ENCODE measurements at regions not wholly inside any gene's neighbourhood (a gene's known extent, or its start where the extent isn't known, plus 50 kb on each side); places are given as distances from the start of the nearest gene placed in this dataset.
"Not testable (repeated sequence)": the region's sequence is repeated elsewhere in the genome, so short reads cannot be mapped to it uniquely, and the experiment has no call there.

DNA sequence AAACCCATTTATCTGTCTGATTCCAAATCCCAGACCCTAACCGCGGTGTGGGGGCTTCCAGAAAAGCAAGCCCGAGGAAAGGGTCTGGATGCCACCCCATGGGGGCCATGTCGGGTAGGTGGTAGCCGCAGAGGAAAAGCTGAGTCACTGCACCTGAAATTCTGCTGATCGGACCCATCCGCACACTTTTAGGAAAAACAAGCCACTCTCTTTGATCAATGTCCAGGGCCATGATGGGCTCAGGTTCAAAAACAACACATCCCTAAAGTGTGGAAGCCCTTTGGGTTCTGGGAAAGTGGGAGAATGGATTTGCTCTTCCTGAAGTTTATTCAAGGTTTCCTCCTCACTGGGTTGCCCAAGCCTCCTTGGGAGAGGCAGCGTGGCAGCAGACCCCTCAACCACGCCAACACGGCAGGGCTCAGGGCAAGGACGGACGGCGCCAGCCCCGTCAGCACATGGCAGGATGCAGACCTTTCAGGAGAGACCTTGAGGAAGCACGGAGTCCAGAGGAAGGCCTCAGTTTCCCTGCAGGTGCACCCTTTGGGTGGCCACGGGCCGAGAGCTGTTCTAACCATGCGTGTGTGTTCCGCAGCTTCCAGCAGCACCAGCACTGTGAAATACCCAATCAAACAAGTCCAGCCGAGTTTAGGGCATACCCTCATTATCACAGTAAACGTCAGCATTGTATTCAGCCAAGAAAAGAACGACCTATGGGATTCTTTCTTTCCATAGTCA lies 367.0 kb downstream of the FOXL1 start:
- DNase-seq, result no peak

DNA sequence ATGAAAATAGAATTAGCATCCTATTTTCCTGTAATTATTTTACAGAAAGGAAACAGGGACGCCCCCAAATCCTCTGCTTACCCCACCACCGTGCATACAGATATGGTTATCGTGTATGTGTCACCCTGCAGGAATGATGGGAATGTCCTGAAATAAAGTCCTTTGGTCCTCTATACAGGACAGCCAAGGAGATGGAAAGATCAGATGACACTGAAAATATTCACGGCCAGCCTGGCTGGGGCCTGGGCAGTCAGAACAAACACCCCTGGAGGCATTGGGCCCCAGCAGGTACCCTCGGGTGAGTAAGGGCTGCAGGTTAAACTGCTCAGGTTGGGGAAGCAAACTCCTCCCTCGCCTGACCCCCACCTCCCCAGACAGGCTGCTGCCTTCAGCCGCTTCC lies 368.0 kb downstream of the FOXL1 start:
- DNase-seq, result no peak

DNA sequence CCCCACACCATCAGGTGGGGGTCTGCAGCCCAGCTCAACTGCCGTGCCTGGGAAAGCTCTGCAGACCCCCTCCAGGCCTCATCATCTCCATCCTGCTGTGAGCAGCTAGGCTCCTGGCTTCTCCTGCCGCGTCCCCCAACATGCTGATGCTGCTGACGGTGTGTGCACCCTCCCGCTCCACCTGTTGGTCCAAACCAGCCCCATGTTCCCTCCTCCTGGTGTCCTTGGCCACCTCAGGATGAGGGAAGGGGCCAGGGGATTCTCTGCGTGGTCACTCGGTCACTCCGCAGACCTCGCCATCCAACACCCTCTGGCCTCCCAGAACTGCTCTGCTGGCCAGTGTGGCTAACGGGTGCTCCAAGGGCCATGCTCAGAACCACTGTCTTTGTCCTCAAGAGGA lies 368.6 kb downstream of the FOXL1 start:
- no peak for DNase-seq

DNA sequence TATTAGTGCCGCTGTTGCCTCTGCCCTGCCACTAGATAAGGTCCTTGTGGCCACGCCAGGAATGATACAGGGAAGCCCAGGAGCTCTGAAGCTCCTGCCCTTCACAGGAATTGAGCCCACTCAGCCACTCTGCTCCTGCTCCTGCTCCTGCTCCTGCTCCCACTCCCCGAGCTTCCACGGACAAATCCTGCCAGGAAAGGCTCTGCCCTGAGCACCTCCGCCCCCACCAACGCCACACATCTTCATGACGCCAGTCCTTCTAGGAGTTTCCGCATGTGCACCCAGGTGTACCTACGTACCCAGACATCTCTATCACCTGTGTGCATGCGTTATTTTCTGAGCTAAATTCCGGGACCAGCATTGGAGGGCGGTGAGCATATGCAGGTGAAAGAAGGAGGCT lies 369.1 kb downstream of the C16orf95 start:
- DNase-seq, result no peak

DNA sequence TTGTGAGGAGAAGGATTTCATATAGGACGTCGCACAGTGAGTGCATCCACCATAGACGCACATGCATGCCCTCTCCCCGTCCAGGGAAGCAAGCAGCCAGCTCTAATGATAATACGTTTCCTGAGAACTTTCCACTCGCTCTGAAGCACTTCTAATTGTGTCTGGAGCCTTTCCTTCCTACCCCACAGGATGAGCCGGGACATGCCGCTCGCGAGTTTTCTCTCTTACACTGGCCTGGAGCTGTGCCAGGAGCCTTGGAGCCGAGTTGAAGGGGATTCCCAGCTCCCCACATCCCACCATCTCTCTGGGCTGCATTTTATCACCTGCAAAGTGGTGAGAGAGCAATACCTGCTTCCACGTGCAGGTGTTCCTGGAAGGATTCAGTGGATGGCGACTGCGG lies 368.1 kb downstream of the C16orf95 start:
- DNase-seq, result no peak

DNA sequence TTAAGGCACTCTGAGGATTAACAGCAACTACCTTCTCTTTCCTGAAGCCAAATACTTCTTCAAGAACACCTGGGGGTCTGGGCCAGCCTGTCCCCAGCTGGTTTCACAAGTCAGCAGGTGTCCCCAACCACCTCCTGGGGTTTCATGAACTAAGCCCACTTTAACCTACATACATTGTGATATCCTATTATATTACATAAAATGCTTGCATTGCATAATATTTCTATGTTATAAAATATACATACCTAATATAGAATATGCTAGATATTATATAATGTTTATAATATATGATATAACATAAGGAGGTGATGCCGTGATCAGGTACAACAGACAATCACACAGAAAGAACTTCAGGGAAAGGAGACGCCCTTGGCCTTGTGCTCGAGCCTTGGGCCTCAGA lies 367.6 kb downstream of the C16orf95 start:
- DNase-seq, result no peak

DNA sequence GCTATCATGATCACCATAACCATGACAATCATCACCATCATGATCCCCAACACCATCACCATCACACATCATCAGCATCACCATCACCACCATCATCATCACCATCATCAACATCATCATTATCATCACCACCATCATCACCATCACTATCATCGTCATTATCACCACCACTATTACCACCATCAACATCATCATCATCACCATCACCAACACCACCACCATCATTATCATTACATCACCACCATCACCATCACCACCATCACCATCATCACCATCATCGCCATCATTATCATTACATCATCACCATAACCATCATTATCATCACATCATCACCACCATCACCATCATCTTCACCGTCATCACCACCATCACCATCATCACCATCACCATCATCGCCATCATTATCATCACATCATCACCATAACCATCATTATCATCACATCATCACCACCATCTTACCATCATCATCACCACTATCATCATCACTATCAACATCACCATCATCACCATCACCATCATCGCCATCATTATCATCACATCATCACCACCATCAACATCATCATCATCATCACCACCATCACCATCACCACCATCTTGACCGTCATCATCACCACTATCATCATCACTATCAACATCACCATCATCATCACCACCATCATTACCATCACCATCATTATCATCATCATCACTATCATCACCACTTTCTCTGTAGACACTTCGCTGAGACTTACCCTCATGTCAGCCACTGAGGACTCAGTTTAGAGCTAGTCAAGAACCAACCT lies 366.0 kb downstream of the C16orf95 start:
- no peak for DNase-seq

DNA sequence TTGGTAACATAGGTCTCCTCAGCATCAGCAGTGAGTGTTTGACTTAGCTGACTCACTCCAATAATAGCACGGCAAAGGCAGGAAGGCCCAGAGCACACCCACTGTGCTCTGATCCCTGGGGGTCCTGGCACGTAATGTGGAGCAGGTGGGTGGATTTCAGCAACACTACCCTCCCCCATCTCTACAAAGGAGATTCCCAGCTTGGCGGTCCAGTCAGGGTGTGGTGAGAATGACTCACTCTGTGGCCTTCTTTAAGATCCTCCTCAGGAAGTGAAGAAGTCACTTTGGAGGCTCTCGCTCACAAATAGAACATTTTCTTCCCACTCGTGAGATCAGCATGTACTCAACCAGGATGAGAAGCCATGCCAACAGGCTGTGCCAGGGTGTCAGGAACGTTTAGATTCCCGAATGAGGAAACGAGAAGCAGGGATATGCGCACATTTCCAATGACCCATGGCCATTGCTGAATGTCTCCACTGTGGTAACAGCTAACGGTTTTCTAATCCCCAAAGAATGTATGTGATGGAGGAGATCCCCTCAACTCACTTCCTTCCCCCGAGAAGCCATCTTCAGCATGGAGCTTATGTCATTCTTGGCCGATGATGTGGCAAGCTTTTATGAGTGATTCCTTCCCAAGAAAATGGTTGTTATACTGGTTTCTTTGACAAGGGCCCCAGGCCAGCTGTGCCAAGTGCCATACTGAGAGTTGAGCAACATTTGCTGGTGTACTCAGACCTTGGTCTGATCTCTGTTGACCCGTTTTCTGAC lies 365.2 kb downstream of the C16orf95 start:
- no peak for DNase-seq

DNA sequence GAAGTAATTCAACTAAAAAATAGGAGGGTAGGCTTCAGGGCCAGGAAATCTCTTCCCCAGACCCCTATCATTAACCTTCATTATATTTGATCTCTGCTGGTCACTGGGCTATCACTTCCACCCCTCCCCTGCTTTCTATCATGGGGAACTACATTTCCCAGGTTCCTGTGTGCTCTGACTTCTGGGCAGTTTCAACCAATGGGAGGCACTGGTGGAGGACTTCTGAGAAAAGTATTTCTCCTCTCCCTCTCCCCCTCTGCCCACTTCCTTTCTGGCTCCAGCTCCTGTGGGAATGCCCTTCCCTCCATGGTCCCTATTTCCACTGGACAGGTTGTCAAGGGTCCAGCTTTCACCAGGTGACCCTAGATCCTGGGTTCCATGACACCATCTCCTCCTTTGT lies 364.4 kb downstream of the C16orf95 start:
- DNase-seq, result no peak

DNA sequence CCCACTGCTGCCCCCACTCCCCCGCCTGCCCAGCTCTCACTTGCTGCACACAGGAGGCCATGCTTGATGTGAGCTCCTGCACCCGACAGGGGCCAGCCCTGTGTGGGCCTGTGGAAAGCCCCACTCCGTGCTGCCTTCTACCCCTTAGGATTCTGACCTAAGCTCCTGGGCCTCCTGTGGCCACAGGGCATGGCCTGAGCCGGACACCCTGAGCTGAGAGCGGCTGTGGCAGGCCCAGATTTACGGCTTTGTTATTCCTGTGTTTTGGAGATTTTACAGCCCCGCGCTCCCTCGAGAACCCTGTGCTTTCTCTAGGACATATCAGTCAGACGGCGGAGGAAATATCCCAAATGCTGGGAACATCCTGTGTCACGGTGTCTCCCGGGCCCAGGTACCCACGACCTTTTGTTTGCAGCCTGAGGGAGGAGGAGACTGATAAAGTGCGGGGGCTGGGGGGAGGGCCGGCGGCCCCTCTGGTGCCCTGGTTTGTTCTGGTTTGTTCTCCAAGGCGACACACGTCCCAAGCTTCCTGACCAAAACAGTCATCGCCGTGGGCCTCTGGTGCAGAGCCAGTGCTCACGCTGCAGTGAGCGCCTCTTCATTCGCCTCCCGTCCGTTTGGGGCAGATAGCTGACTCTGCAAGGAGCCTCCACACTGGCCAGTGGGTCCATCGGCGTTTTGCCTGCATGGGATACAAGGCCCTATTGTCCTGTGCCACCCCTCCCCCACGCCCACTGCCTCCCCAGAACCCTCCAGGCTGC lies 363.4 kb downstream of the C16orf95 start:
- DNase-seq, result no peak

DNA sequence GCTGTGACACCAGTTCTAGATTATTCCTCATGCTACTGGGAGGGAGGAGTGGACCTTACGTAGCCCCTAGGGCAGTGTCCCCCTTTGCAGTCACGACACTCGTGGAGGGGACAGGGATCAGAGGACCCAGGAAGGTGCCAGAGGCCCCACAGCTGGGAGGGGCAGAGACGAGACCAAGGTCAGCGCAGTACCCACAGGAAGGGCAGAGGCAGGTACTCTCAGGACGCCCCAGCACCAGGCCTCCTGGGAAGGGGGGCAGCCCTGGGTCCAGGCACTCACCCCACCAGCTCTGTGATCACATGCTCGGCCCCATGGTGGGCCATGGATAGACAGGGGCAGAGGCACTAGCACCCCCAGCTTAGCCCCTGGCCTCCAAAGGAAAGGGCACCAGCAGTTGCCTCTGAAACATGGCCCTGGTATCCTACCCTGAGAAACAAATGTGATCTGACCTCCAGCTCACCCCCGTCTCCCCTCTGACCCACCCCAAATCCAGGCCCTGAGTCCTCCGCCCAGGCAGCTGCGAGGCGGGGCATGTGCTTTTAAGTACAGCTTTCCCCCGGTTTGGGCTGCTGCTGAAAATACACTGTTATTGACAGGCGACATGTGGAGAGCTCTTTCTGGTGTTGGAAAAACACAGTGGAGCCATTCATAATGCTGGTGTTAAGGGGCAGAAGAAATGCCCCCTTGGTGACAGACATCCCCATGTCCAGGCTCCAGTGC lies 361.9 kb downstream of the C16orf95 start:
- DNase-seq, result no peak

DNA sequence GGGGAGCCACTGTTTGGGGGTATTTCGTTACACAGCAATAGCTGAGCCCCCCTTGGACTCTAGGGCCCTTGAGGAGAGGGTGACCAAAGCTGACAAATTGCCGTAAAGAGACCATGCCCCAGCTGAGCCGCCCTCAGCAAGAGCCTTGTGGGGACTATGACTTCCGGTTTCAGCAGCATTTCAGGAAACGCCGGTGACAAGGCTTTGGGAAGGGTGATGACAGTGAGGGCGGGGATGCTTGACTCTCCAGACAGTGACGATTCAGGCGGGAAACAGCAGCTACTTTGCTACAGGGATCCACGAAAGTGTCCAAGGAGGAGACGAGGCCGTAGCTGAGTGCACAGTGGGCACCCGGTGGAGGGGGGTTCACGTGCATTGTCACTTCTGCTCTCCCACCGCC lies 360.8 kb downstream of the C16orf95 start:
- no peak for DNase-seq

DNA sequence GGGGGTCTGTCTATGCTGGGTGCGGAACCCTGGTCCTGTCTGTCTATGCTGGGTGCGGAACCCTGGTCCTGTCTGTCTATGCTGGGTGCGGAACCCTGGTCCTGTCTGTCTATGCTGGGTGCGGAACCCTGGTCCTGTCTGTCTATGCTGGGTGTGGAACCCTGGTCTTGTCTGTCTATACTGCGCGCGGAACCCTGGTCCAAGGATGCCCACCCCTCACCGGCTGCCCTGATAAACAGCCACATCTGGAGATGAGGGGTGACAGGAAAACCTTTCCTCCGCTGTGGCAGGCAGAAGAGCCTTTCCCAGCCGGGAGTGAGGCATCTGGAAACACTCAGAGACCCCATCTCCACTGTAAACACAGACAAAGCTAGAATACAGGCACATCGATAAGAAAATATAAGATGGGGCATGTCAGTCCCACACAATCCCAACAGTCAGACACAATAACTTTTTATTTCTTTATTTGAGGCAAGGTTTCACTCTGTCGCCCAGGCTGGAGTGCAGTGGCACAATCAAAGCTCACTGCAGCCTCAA lies 359.5 kb downstream of the C16orf95 start:
- not testable (repeated sequence) for DNase-seq

DNA sequence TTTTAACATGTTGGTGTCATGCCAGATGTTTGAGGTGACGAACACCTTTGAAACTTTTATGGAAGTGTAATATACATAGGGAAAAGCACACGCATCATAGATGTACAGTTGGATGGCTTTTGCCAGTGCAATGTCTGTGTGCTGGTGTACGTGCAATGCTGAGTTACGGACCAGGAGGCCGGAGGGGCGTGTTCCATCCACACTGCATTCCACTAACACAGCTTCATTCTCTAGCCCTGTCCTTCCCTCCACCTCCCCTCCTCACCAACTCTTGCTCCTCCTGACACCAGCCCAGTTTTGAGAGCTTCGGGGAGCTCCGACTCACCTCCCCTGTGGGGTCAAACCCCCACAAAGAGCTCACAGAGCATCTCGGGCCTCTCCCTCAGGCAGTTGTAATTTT lies 358.8 kb downstream of the C16orf95 start:
- DNase-seq, result no peak

DNA sequence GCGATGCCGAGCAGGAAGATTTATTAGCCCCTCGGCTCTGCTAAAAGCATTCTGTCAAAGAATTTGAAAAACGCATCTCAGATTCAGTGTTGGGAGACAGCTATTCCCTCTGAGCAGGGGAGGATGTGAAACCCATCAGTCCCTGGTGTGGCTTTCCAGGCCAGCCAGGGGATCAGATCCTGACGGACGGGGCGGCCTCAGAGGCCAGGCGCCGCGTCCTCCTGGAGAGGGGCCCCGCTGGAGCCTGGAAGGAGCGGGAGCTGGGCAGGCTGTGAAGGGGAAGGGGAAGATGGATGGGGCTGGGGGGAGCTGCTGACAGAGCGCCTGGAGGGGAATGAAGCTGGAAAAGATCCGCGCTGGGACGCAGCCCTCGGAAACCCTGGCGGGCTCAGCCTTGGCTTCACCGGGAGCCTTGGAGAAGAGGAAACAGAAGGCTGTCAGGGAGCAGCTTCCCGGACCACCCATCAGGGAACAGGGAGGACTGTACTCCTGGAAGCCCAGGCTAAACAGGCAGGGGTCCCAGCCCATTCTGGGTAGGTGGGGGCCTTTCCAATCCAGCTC lies 358.0 kb downstream of the C16orf95 start:
- DNase-seq, result no peak

DNA sequence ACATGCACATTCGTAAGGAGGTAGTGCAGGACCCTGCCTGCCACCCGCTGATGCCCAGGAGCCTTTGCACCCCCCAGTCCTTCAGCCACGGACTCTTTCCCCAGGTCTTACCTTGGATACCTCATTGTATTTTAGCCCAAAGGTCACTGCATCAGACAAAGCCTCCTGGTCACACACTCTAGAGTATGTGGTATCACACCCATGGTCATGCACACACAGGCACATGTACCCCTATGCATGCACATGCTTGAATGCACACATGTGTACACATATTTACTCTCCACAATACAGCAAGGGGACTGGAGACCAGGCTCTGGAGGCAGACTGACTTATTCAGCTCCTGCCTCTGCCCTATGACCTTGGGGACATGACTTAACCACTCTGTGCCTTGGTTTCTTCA lies 357.5 kb downstream of the C16orf95 start:
- no peak for DNase-seq

DNA sequence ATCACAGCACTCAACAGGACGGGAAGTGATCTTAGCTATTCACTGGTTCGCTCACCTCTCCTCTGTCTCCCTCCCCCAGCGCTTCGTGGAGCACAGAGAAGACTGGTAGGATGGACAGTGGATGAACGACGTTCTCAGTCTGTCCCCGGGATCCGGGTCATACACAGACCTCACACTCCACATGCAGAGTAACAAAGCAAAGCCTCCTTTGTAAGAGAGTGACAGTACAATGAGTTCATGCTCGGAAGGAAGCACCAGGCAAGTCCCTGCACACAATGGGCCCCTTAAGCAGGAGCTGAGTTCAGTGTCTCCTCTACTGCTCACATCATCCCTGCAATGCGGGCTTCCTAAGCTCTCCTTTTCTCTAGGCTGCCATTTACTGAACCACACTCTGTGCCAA lies 356.9 kb downstream of the C16orf95 start:
- DNase-seq, result no peak

DNA sequence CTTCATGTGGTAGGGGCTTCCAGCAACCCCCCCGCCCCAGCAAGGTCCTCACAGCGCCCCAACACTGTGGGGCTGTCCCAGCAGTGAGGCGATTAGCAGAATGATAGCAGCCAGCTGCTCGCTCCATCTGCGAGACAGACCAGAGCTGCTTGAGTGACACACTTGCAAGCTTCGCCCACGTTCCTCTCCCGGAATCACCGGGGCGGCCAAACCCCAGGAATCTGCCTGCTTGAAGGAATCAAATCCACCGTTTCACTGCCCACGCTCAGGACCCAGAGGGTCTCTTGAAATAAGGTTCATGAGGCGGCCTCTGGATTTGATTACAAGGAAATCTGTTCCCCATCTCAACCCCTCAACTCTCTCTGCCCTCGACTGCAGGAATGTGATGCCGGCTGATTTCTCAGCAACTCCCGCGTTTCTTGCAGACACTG lies 356.0 kb downstream of the C16orf95 start:
- no peak for DNase-seq

DNA sequence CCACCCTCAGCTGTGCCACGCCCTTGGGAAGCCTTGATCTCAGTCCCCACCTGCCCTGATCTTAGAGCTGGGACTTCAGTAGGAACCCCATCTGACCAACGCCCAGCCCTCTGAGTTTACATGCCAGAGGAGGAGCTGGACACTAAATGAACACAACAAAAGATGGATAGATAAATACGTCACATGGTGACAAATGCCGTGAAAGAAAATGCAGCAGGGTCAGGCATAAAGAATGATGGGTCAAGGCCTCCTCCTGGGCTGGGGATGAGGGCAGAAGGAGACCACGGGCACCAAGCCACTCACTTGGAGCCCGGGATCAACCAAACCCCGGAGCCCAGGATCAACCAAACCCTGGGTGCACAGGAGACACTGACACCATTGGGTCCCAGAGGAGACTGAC lies 354.9 kb downstream of the C16orf95 start:
- DNase-seq, result no peak

DNA sequence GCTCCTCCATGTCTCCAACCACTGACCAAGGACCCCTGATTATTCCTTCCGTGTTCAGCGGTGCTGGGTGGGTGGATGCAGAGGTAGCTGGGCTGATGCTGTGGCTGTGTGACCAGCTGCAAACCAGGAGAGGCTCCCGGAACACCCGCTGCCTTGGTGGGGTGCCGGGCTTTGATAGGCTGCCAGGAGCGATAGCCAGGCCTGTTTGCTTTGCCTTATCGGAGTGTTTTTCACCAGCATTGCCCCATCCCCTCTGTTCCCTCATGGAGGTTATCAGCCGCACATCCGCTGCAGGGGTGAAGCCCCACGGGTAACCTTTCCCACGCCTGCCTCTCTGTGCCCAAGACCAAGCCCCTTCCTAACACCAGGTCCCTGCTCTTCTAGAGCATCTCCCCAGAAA lies 354.3 kb downstream of the C16orf95 start:
- no peak for DNase-seq
